Activated CD4-positive, alpha-beta T cell treated with anti-CD3 and anti-CD28 coated beads, Interleukin-2, amount 50 U/mL, for 4 hours (primary cell): ENCODE measurements at regions not wholly inside any gene's neighbourhood (a gene's known extent, or its start where the extent isn't known, plus 50 kb on each side); places are given as distances from the start of the nearest gene placed in this dataset.

Experiments used
- DNase-seq, 2 experiments: peaks; one replicate each; pipeline ENCODE4 v3.0.0-alpha.2; 2020

DNA sequence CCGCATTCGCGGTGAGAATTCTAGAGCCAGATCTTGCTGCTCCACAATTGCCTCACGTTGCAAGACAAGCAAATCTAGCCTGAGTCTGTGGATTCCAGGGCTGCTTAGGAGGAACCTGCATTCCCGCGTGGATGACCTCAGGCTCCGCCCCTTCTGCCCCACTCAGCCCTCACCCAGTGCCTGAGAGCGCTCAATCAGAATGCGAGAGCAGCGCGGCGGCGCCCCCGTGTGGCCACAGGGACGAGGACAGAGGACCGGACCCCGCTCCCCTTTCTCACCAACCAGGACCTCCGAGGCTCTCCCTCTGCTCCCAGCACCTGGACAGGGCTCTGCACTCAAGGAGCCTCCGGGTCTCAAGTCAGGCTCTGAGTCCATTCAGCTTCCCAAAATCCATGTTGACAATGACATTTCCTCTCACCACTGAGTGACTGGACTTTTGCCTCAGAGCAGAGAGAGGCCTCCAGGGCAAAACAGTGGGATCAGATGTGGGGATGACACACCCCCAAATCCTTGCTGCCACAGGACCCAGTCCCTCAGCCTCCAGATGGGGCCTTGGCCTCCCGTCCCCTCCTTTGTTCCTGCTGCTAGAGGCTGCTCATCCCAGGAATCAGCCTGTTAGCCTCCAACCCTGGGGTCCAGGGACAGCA is 52.0 kb downstream of the RPP21 start:
- peak; percentile 85 to 86 for DNase-seq

DNA sequence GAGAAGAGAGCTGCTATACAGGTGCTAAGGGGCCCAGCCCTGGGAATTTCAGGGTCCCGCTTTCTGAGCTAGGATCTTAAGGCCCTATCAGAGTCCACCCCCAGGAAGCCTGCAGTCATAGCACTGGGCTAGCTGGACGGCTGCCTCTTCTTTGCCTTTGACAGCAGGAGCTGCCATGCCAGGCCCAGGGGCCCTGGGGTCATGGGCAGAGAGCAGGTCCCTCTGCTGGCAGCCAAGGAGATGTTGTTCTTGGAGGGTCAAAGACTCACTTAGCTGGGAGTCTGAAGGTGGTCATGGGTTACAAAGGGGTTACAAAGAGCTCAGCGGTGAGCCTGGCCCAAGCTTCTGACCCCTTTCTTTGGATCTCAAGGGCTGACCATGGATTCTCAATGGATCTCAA is 52.7 kb downstream of the RPP21 start:
- no peak for DNase-seq

DNA sequence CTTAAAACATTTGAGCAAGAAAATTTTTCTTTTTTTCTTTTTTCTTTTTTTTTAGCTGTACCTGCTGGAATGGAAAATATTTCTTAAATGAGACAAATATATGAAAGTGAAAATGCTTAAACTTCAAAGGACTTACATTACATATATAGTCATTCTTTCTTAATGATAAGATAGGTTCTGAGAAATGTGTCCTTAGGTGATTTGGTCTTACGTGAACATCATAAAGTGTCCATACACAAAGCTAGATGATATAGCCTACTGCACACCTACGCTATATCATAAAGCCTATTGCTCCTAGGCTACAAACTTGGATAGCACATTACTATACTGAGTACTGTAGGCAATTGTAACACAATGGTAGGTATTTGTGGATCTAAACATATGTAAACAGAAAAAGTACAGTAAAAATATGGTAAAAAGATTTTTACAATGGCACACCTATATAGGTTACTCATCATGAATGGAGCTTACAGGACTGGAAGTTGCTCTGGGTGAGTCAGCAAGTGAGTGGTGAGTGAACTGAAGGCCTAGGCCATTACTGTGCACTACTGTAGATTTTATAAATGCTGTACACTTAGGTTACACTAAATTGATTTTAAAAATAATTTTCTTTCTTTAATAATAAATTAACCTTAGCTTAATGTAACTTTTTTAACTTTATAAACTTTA is 54.6 kb downstream of the RPP21 start:
- DNase-seq, result no peak

DNA sequence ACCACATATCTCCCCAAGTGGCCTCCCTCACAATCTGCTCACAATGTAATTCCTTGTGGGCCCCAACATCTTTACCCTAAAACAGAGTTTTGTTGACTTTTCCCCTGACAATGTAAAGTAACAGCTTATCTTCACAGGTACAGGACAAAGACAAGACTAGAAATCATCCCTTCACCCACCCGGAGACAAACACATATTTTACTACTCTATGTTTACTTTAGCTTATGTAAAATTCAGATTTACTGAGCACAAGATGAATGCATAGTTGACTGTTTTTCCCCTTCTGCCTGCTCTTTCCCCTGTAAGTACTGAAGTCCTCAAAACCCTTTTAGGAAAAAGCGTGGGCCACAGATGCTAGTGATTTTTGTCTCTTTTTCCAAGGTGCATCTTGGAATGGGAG is 61.0 kb downstream of the RPP21 start:
- DNase-seq, result no peak

DNA sequence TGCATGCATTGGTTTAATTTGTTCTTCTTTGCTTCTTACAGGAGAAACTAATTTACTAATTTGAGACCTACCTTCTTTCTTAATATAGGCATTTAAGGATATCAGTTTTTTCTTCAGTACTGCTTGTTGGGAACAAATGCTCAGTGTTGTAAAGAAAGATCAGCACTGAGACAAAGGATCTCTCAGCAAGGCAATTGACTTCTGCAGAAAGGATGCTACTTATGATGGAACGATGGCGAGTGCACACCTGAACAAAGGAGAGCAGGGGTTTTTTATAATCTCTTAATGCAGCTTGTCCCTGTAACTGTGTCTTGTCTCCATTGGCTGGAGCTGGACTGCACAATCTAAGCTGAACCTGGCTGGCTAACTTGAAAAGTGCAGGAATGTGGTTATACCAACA is 64.2 kb downstream of the RPP21 start:
- no peak for DNase-seq

DNA sequence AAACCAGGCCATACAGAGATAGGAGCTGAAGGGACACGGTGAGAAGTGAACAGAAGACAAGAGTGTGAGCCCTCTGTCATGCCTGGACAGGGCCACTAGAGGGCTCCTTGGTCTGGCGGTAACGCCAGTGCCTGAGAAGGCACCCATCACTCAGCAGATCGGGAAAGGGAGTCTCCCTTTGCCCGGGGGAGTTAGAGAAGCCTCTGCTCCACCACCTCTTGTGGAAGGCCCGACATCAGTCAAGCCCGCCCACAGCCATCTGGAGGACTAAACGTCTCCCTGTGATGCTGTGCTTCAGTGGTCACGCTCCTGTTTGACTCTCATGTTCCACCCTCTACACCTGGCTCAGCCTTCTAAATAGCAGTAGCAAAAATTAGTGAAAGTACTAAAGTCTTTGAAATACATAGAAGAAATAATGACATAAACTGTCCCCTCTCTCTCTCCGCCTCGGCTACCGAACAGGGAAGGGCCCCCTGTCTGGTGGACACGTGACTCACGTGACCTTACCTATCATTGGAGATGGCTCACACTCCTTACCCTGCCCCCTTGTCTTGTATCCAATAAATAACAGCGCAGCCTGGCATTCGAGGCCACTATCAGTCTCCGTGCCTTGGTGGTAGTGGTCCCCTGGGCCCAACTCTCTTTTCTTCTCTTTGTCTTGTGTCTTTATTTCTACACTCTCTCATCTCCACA is 66.7 kb downstream of the RPP21 start:
- peak; percentile 40 for DNase-seq

DNA sequence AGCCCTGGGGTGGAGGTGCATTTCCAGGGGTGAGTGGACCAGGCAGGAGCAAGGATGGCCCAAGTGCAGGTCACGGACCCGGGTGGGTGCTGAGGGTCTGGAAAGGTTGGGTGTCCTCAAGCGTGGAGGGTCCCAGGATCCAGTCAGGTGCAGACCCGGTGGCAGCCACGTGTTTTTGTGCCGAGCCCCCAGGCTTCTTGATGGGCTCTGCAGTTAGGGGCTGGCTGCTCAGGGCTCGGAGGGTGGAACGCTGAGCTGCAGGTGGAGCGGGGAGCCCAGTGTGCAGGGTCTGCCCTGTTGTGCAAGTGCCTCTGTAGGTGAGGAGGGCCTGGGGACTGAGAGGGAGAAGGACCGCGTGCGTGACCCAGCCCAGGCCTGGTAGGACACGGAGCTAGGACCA is 70.9 kb upstream of the HLA-E start:
- DNase-seq, result no peak

DNA sequence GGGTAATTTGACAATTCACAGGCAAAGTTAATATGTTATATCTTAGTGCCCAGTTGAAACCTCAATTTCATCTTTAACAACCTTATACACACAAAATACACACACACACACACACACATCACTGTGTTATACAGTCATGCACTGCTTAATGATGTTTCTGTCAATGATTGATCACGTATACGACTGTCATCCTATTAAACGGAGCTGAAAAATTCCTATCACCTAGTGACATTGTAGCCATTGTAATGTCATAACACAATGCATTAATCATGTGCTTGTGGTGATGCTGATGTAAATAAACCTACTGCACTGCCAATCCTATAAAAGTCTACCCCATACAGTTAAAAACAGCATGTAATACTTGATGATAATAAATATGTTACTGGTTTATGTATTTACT is 64.8 kb upstream of the HLA-E start:
- DNase-seq, result no peak
